H9 (cell line): ENCODE measurements at regions not wholly inside any gene's neighbourhood (a gene's known extent, or its start where the extent isn't known, plus 50 kb on each side); places are given as distances from the start of the nearest gene placed in this dataset.

Experiments
- DNase-seq: peaks from one replicate; pipeline ENCODE4 v3.0.0-alpha.2; 2017
- H2AFZ ChIP-seq: one replicate; pipeline ENCODE4 v1.6.1; 2013; ENCODE audit warnings: mild to moderate bottlenecking, low read length, control low read depth, moderate library complexity
- H2AK5ac ChIP-seq: 2 replicates; pipeline ENCODE4 v1.6.1; 2013; ENCODE audit warnings: low read length, control low read depth, mixed read lengths; ENCODE audit not compliant: insufficient read length
- H2BK120ac ChIP-seq: one replicate; pipeline ENCODE4 v1.6.1; 2013; ENCODE audit warnings: low read depth, mild to moderate bottlenecking, low read length, control low read depth, inconsistent platforms; ENCODE audit not compliant: poor library complexity, severe bottlenecking
- H2BK12ac ChIP-seq: 2 replicates; pipeline ENCODE4 v1.6.1; 2013; ENCODE audit warnings: low read length, control low read depth, mixed read lengths, low read depth; ENCODE audit not compliant: insufficient read length
- H2BK15ac ChIP-seq: 2 replicates; pipeline ENCODE4 v1.6.1; 2013; ENCODE audit warnings: low read depth, low read length, control low read depth
- H2BK20ac ChIP-seq: one replicate; pipeline ENCODE4 v1.6.1; 2013; ENCODE audit warnings: low read depth, mild to moderate bottlenecking, low read length, control low read depth, inconsistent platforms; ENCODE audit not compliant: poor library complexity, severe bottlenecking
- H2BK5ac ChIP-seq: 2 replicates; pipeline ENCODE4 v1.6.1; 2013; ENCODE audit warnings: low read length, control low read depth, mixed read lengths; ENCODE audit not compliant: insufficient read length
- H3K14ac ChIP-seq: 2 replicates; pipeline ENCODE4 v1.6.1; 2013; ENCODE audit warnings: low read length, control low read depth; ENCODE audit not compliant: insufficient read depth
- H3K18ac ChIP-seq: 2 replicates; pipeline ENCODE4 v1.6.1; 2013; ENCODE audit warnings: low read depth, mild to moderate bottlenecking, mixed read lengths, low read length, control low read depth; ENCODE audit not compliant: insufficient read length
- H3K23ac ChIP-seq: 2 replicates; pipeline ENCODE4 v1.6.1; 2013; ENCODE audit warnings: low read length, control low read depth, mixed read lengths, low read depth; ENCODE audit not compliant: insufficient read length
- H3K23me2 ChIP-seq: 2 replicates; pipeline ENCODE4 v1.6.1; 2013; ENCODE audit warnings: low read depth, mild to moderate bottlenecking, mixed read lengths, low read length, control low read depth; ENCODE audit not compliant: insufficient read length, poor library complexity, severe bottlenecking
- H3K27ac ChIP-seq: 2 replicates; pipeline ENCODE4 v1.5.1; 2013; ENCODE audit warnings: low read length, control low read depth, mixed read lengths, low read depth; ENCODE audit not compliant: insufficient read length
- H3K27me3 ChIP-seq: 2 replicates; pipeline ENCODE4 v1.6.1; 2013; ENCODE audit warnings: low read length, control low read depth, inconsistent platforms; ENCODE audit not compliant: insufficient read depth
- H3K4ac ChIP-seq: 2 replicates; pipeline ENCODE4 v1.6.1; 2013; ENCODE audit warnings: low read depth, mild to moderate bottlenecking, control low read depth, inconsistent platforms, low read length, moderate library complexity
- H3K4me1 ChIP-seq: 2 replicates; pipeline ENCODE4 v1.6.1; 2013; ENCODE audit warnings: low read length, control low read depth, inconsistent platforms; ENCODE audit not compliant: insufficient read depth
- H3K4me2 ChIP-seq: 2 replicates; pipeline ENCODE4 v1.6.1; 2013; ENCODE audit warnings: low read length, control low read depth, mixed read lengths; ENCODE audit not compliant: insufficient read length, insufficient read depth
- H3K56ac ChIP-seq: 2 replicates; pipeline ENCODE4 v1.6.1; 2013; ENCODE audit warnings: low read depth, mild to moderate bottlenecking, mixed read lengths, low read length, control low read depth; ENCODE audit not compliant: insufficient read length
- H3K79me1 ChIP-seq: 2 replicates; pipeline ENCODE4 v1.6.1; 2013; ENCODE audit warnings: low read depth, mild to moderate bottlenecking, moderate library complexity, low read length, control low read depth, inconsistent platforms; ENCODE audit not compliant: insufficient read depth, poor library complexity, severe bottlenecking
- H3K79me2 ChIP-seq: 2 replicates; pipeline ENCODE4 v1.6.1; 2013; ENCODE audit warnings: low read length, control low read depth, inconsistent platforms; ENCODE audit not compliant: insufficient read depth
- H3K9ac ChIP-seq: 2 replicates; pipeline ENCODE4 v1.6.1; 2013; ENCODE audit warnings: low read length, control low read depth, mixed read lengths; ENCODE audit not compliant: insufficient read length; ENCODE audit errors: extremely low read depth
- H3K9me3 ChIP-seq: one replicate; pipeline ENCODE4 v1.6.1; 2013; ENCODE audit warnings: low read depth, low read length, inconsistent platforms; ENCODE audit not compliant: control insufficient read depth
- H3T11ph ChIP-seq: one replicate; pipeline ENCODE4 v1.6.1; 2013; ENCODE audit warnings: mild to moderate bottlenecking, low read length, control low read depth, inconsistent platforms
- H4K20me1 ChIP-seq: one replicate; pipeline ENCODE4 v1.6.1; 2013; ENCODE audit not compliant: control insufficient read depth, insufficient read length, insufficient read depth
- H4K5ac ChIP-seq: 2 replicates; pipeline ENCODE4 v1.6.1; 2013; ENCODE audit warnings: low read depth, mild to moderate bottlenecking, mixed read lengths, low read length, control low read depth; ENCODE audit not compliant: insufficient read length
- H4K8ac ChIP-seq: replicated peaks from 2 replicates; pipeline ENCODE4 v1.6.1; 2013; ENCODE audit warnings: low read length, control low read depth, mixed read lengths, low read depth; ENCODE audit not compliant: insufficient read length
- H4K91ac ChIP-seq: 2 replicates; pipeline ENCODE4 v1.6.1; 2013; ENCODE audit warnings: low read depth, mild to moderate bottlenecking, moderate library complexity, mixed read lengths, low read length, control low read depth; ENCODE audit not compliant: insufficient read length
- H3K27ac Mint-ChIP-seq, 3 experiments: 2 replicates in 2 of 3; 3 replicates in 1 of 3; pipeline ENCODE4 v1.8.0; 2020 to 2021; ENCODE audit warnings: mixed read lengths in 3 of 3, mild to moderate bottlenecking in 1 of 3, moderate library complexity in 1 of 3
- H3K27me3 Mint-ChIP-seq: 2 replicates; pipeline ENCODE4 v1.8.0; 2021; ENCODE audit warnings: low read depth, mild to moderate bottlenecking, moderate library complexity, mixed read lengths
- H3K36me3 Mint-ChIP-seq, 3 experiments: 2 replicates in 2 of 3; 3 replicates in 1 of 3; pipeline ENCODE4 v1.8.0; 2020 to 2021; ENCODE audit warnings: low read depth in 3 of 3, mixed read lengths in 3 of 3; ENCODE audit not compliant: insufficient read depth in 1 of 3
- H3K4me1 Mint-ChIP-seq, 2 experiments: 2 replicates each; pipeline ENCODE4 v1.8.0; 2020; ENCODE audit warnings: mixed read lengths in 2 of 2
- H3K4me3 Mint-ChIP-seq, 2 experiments: 2 replicates in 1 of 2; 3 replicates in 1 of 2; pipeline ENCODE4 v1.8.0; 2020 to 2021; ENCODE audit warnings: mild to moderate bottlenecking in 2 of 2, mixed read lengths in 2 of 2, moderate library complexity in 1 of 2
- H3K9me3 Mint-ChIP-seq, 2 experiments: 2 replicates in 1 of 2; 3 replicates in 1 of 2; pipeline ENCODE4 v1.8.0; 2020; ENCODE audit warnings: mild to moderate bottlenecking in 2 of 2, mixed read lengths in 2 of 2, moderate library complexity in 1 of 2
- CTCF ChIP-seq: fragments of 200-600 bp; sonication (generic); conservative IDR thresholded peaks from 3 replicates; pipeline ENCODE4 v1.8.0; 2021; ENCODE audit warnings: antibody characterized with exemption, mild to moderate bottlenecking

DNA sequence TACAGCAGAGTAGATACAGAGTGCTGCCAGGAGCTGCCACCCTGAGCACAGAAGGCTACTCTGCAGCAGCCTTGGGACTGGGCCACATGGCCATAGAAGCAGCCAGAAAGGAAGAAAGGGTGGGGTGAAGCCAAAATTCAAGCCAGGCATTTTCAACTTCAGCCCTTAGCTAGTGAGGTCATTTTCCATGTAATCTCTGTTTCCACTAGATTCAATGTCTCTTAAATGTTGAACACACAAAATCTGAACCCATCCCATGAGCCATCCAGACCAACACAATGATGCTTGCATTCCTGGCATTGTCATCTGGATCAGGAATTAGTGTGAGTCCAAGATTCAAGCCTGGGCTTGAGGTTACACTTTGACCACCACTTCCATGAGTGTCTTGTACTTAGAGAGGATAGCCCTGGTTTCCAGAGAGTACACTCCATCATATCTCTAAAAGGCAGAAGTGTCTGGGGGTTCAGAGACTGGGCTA lies 243.6 kb downstream of the OSR1 start:
- no peaks in the 10 kb centered on the region for H3K4me1 Mint-ChIP-seq
- H2AK5ac ChIP-seq, result no peak overlapping the region
- no peak overlapping the region for H3K4me3 Mint-ChIP-seq
- TF ChIP-seq CTCF, result no peak
- H3K27me3 ChIP-seq, result no peaks in the 10 kb centered on the region
- H3K79me1 ChIP-seq, result no peaks in the 10 kb centered on the region
- H3K14ac ChIP-seq, result no peak overlapping the region
- H3K9me3 ChIP-seq, result no peaks in the 10 kb centered on the region
- no peak overlapping the region for H2BK120ac ChIP-seq
- no peak overlapping the region for H3K27ac Mint-ChIP-seq
- no peak overlapping the region for H4K5ac ChIP-seq
- no peaks in the 10 kb centered on the region for H3K4me1 ChIP-seq
- no peaks in the 10 kb centered on the region for H4K20me1 ChIP-seq
- no peak overlapping the region for H3K9ac ChIP-seq
- no peak overlapping the region for H3T11ph ChIP-seq
- H3K36me3 Mint-ChIP-seq, result peaks cover 6 to 8% (median 7%) of the 10 kb centered on the region in 3 experiments
- H2AFZ ChIP-seq, result no peak overlapping the region
- peaks cover 6 to 7% of the 10 kb centered on the region in 2 experiments; a peak in 4 of 5 replicates for H3K9me3 Mint-ChIP-seq
- no peak overlapping the region for H3K23ac ChIP-seq
- DNase-seq, result no peak
- H3K23me2 ChIP-seq, result no peaks in the 10 kb centered on the region
- H4K91ac ChIP-seq, result no peak overlapping the region
- no peak overlapping the region for H2BK12ac ChIP-seq
- H4K8ac ChIP-seq, result no peak overlapping the region
- no peak overlapping the region for H2BK5ac ChIP-seq
- no peak overlapping the region for H2BK15ac ChIP-seq
- H3K79me2 ChIP-seq, result no peaks in the 10 kb centered on the region
- H3K27me3 Mint-ChIP-seq, result no peaks in the 10 kb centered on the region
- H3K4me2 ChIP-seq, result no peak overlapping the region
- H3K27ac ChIP-seq, result no peak overlapping the region
- no peak overlapping the region for H3K18ac ChIP-seq
- H3K56ac ChIP-seq, result no peak overlapping the region
- no peak overlapping the region for H2BK20ac ChIP-seq
- no peak overlapping the region for H3K4ac ChIP-seq
